GM18909 (cell line): ENCODE measurements at regions not wholly inside any gene's neighbourhood (a gene's known extent, or its start where the extent isn't known, plus 50 kb on each side); places are given as distances from the start of the nearest gene placed in this dataset.

Experiments
- ATAC-seq: cut with Tn5 transposase; IDR thresholded peaks from one replicate; pipeline ENCODE4 v1.9.1; 2021; ENCODE audit warnings: mild to moderate bottlenecking; ENCODE audit not compliant: unreplicated experiment, poor library complexity

DNA sequence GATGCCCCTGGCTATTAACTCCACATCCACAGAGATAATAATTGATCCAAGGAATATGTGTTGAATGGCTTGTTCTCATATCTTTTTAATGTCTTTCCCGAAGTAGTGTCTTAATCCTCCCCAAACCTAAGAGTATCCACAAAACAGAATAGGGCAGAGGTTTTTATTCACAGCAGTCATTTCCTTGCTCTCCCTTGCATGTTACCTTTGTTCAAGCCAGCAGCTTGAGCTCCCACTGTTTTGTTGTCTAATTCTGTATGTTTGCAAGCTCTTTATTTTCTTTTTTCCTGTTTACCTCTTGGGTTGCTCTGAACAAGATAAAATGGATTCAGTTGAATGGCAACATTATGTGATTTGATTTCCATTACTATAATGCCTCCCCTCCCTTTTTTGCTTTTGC is 308.6 kb upstream of the ZP4 start:
- ATAC-seq = no peak

DNA sequence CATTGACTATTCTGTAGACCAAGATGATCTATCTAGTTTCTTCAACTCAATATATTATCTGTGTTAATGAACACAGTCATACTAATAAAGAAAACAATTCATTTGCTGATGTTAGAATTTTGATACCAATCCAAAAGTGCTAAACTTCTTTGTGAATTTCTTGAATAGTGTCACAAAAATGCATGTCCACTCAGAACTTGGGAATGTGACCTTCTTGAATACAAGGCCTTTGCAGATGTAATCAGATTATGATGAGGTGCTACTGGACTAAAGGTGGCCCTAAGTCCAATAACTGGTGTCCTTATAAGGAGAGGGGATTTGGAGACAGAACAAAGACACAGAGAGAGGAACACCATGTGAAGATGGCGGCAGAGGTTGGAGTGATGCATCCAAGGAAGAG is 305.8 kb upstream of the ZP4 start:
- no peak for ATAC-seq

DNA sequence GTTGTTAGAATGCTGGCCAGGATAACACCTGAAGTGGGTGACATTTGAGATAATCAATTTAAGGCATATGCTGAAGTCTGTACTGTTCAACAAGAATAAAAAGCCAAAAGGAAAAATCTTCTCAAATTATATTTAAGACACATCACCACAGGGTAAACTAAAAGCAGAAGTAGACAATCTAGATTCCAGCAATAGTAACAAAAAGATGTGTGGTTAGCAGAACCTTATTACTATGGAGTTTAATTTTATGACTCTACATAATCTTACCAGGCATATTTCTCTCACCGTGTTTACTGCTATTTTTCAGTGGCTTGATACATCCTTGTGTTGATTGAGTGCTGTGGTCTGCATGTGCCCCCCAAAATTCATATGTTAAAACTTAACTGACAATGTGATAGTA is 300.4 kb upstream of the ZP4 start:
- ATAC-seq = no peak

DNA sequence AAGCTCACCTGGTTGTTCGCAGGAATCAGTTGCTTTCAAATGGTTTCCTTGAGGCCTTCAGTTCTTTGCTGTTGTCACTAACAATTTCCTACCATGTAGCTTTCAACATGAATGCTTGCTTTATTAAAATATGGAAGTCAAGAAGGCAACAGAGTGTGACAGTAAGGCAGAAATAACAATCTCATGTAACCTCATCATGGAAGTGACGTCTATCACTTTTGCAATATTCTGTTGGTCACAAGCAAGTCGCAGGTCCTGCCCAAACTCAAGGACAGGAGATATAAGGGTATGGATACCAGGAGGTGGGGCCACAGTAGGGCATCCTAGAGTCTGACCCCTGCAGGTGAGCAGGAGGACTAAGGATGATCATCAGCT is 296.8 kb upstream of the ZP4 start:
- ATAC-seq = no peak

DNA sequence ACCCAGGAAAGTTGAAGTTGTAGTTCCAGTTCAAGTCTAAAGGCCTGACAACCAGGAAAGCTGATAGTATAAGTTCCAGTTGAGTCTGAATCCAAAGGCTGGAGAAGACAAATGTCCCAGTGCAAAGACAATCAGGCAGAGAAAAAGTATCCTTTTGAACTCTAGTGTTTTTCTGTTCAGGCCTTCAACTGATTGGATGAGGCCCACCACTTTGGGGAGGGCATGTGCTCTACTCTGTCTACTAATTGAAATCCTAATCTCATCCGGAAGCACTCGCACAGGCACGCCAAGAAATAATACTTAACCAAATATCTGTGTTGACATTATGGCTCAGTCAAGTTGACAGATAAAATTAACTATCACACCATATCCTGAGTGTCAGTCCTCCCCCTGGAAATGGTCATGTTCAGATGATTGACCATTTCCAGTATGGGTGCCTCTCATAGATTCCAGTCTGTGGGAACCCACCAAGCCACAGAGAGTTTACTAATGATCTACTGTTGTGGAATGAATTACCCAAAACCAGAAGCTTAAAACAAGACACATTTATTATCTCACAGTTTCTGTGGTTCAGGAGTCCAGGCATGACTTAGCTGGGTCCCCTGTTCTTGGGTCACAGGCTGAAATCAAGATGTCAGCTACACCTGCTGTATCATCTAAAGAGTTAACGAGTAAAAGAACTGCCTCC is 296.3 kb upstream of the ZP4 start:
- ATAC-seq = no peak

DNA sequence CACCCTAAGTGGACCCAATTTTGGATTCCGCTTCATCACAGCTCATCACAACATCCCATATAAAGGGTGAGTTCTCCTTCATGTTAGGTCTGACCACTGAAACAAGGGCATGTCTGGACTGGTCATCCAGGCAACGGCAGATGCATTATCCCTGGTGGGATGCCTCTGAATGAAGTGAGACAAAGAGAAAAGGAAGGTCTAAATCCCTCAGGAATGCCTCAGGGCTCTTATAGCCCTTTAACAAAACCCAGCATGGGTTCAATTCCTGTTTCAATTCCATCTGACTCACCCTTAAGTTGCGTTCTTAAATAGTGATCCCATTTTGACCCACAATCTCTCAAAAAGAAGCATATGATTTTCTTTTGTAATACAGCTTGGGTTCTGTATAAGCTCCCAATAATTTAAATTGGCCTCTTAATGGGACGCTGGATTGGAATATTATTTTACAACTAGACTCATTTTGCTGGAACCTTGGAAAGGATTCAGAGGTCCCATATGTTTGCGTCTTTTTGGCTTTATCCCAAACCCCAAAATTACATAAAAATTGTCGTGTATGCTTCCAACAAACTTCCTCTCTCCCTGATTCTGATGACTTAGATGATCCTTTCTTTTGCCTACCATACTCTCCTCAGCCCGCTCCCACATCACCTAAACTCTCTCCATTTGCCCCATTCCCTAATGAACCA is 287.4 kb upstream of the ZP4 start:
- no peak for ATAC-seq

GRCh38 chr1:238177351-238177750 is 286.6 kb upstream of the ZP4 start:
- no peak for ATAC-seq

- no peak for ATAC-seq
Measured at GRCh38 chr1:238176441-238176840, 285.7 kb upstream of the ZP4 start.

DNA sequence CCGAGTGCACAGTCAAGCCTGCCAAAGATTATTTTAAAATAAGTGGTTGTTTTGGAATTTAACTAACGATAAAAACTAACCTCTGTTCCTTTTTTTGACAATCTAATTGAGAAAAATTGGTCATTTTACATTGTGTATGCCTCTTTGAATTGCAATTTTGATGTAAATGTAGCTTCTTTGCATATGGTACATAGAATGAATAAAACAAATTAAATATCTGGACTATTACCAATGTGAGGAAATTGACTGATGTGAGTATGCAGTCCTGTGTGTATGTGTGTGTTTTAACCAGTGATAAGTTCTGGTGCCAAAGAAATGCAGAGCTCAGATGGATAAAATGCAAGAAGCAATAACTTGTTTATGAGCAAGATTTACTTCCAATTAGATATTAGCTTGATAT is 281.3 kb upstream of the ZP4 start:
- no peak for ATAC-seq

DNA sequence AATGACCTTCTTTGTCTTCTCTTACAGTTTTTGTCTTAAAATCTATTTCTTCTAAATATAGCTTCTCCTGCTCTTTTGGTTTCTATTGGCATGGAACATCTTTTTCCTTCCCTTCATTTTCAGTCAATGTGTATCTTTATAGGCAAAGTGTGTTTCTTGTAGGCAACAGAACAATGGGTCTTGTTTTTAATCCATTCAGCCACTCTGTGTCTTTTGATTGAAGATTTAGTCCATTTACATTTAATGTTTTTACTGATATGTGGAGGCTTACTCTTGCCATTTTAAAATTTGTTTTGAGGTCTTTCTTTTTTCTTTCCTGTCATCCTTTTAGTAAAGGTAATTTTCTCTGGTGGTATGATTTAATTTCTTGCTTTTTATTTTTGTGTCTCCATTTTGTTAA is 271.2 kb upstream of the ZP4 start:
- ATAC-seq = no peak

- no peak for ATAC-seq
Measured at GRCh38 chr1:238153939-238154338, 263.2 kb upstream of the ZP4 start.

- no peak for ATAC-seq
Measured at GRCh38 chr1:238153253-238153652, 262.5 kb upstream of the ZP4 start.

GRCh38 chr1:238152119-238152518 is 261.4 kb upstream of the ZP4 start:
- ATAC-seq = no peak

DNA sequence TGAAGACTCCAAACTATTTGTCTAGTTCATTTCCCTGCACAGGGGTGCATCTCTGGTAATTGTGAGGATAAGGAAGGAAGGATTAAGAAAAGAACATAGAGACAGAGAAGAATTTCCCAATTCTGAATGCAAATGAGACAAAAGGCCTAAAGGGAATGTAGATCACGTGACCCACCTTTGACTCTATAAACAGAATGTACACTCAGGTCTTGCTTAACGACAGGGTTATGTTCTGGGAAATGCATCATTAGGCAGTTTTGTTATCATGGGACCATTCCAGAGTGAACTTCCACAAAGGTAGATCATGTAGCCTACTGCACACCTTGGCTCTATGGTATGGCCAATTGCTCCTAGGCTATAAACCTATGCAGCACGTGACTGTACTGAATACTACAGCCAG is 252.3 kb upstream of the ZP4 start:
- no peak for ATAC-seq

GRCh38 chr1:238141353-238141752 is 250.6 kb upstream of the ZP4 start:
- ATAC-seq = no peak

- no peak for ATAC-seq
Measured at GRCh38 chr1:238139713-238140112, 249.0 kb upstream of the ZP4 start.

- ATAC-seq = no peak
Measured at GRCh38 chr1:238138059-238138626, 247.4 kb upstream of the ZP4 start.

GRCh38 chr1:238135708-238136664 is 245.3 kb upstream of the ZP4 start:
- no peak for ATAC-seq

GRCh38 chr1:238129677-238130076 is 239.0 kb upstream of the ZP4 start:
- no peak for ATAC-seq

GRCh38 chr1:238123201-238123600 is 232.5 kb upstream of the ZP4 start:
- ATAC-seq = no peak

GRCh38 chr1:238119861-238120260 is 229.1 kb upstream of the ZP4 start:
- ATAC-seq = no peak
